ENCODE measurements at regions not wholly inside any gene's neighbourhood (a gene's known extent, or its start where the extent isn't known, plus 50 kb on each side); places are given as distances from the start of the nearest gene placed in this dataset.
"Not testable (repeated sequence)": the region's sequence is repeated elsewhere in the genome, so short reads cannot be mapped to it uniquely, and the experiment has no call there.

- DNase-seq = not testable (repeated sequence)
Observed at GRCh38 chr18:10256276-10256675, 198.2 kb upstream of the APCDD1 start.

GRCh38 chr18:10258836-10259474 lies 195.5 kb upstream of the APCDD1 start:
- no peak for DNase-seq

DNA sequence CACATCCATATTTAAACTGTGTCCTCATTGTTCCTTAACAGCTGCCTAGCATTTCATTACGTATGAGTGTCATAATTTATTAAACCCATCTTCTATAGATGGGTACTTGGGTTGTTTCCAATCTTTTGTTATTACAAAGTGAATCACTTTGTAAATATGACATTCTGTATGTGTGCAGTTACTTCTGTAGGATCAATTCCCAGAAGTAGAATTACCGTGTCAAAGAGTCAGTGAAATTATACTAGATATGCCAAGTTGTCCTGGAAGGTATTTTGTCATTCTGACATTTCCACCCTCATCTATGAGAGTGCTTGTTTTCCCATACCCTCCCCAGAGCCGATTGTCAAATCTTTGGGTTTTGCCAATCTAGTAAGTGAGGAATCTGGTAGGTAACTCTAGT lies 194.5 kb upstream of the APCDD1 start:
- no peak for DNase-seq

DNA sequence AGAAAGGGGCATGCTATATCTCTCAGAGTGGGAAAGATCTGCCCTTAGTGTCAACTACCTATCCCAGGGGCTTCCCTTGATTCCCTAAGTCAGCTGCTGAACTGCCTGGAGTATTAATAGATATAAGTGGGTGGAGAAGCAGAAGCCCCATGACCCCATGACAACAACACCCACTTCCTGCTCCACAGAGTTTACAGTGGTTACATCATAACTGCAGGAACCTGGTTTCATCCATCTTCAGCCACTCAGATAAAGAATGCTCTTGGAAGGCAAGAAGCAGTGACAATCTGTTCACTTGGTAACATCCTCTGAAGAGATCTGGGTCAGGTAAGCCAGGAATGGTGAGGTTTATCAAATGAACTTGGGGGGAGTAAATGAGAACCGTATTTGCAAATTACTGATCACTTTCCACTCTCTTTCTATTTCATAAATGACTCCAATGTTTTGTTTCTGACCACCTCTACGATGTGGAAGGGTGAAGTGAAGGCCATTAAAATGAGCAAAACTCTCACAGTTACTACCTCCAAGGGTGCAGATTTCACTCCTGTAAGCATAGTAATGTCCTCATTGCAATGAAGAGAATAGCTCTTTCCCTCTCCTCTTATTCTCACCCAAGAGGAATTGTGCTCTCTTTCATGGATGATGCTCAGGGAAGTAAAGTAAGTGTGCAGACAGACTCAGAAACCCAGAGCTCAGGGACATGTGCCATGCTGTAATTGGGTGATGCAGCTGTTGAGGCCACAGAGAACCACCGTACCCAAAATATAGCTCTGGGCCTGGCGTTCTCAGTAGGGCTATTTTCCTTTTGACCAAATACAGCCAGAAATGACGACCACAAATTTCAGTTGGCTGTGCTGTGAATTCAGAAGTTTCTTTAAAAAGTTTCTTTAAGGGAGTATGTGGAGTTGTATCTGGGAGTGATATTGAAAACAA lies 192.8 kb upstream of the APCDD1 start:
- DNase-seq = no peak

DNA sequence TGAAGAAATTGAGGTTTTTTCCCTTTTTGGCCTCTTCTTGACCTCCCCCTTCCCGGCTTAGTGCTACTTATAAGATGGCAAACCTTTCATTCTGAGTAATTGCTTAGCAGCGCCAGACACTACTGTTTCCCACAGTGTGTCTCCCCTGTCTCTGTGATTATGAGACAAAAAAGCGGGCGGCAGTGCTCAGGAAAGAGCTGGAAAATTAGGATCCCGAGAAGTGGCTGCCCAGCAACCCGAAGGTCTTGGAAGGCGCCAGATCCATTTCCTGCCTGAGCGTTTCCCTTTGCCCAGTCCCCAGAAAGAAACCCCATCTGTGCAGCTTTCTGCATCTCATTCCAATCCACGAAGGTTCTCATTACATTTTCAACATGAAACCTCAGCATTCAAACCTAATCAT lies 191.9 kb upstream of the APCDD1 start:
- DNase-seq = no peak

- DNase-seq = no peak
Observed at GRCh38 chr18:10264260-10264659, 190.2 kb upstream of the APCDD1 start.

DNA sequence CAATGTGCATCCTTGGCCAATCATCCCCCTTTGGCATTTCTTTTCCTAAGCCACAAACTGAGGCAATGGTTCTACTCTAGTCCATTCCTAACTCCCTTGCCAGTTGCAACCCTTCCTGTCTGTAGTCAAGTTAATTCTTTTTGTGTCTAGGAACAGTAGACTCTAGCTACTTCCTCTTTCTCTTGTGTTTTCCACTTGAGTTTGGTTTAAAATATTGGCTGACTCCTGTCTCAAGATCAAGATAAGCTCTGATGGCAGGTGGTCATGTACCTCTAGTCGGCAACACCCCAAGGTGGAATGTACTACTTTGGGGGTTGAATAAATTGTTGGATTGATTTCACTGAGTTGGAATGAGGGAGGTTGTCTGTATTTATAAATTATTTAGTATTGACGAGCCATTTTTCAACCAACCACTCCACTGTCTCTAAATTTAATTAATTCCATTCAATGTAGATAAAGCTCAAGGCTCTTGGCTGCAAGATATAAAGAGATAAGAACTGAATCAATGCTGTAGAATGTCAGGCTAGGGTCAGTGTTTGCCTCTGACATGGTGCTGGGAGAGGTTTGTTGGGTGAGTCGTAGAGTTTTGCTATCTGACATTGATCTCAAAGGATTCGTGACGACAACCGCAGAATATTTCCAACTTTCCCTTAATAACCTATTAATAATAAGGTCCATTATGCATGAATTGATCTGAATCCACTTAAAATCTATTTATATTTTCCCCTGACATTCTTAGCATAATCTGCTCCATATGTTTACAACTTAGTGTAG lies 188.7 kb upstream of the APCDD1 start:
- no peak for DNase-seq

DNA sequence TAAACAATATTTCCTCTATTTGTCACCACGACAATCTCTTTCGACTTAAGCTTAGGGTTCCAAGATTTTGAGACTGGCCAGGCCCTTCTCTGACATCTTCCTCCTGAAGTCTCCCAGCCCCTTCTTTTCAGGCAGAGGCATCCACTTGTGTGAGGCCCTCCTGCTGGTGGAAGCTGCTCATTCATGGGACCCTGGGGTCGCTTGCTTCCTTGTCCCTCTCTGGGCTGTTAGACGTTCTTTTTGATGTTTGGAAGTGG lies 188.2 kb upstream of the APCDD1 start:
- no peak for DNase-seq

GRCh38 chr18:10269261-10269660 lies 185.2 kb upstream of the APCDD1 start:
- DNase-seq = no peak

DNA sequence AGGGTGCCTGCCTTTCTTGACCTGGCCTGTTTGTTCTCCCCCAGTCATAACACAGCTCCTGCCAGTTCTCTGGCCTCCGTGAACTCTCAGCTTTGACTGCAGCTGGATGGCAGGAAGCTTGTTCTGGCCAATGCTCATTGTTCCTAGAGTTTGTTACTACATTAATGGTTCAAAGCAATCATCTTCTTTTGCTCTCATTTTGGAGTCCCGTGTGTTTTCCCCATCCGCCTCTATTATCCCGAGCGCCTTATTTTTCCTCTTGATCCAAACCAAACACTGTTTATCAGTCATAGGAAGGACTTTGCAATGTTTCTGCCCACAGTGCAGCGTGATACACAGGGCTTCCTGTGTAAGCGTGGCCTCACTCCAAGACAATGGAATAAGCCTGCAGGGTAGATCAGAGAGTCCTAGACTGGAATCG lies 184.3 kb upstream of the APCDD1 start:
- DNase-seq = no peak

DNA sequence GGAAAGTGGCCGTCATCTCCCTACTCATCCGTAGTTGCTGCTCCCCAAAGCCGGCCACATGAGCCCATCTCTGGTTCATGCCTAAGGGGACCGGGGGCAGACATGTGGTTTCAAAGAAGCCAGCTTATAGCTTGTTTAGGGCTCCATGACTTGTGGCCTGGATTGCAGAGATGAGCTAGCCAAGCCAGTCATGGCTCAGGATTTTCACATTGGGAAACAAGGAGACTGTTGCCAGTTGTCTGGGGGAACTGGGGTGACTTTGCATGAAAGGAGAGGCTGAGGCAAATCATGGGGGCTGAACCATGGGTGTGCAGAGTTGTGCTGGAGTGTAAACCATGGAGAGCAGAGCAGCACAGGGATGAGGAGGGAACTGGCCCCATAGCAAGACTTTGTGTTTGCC lies 183.0 kb upstream of the APCDD1 start:
- DNase-seq = no peak

DNA sequence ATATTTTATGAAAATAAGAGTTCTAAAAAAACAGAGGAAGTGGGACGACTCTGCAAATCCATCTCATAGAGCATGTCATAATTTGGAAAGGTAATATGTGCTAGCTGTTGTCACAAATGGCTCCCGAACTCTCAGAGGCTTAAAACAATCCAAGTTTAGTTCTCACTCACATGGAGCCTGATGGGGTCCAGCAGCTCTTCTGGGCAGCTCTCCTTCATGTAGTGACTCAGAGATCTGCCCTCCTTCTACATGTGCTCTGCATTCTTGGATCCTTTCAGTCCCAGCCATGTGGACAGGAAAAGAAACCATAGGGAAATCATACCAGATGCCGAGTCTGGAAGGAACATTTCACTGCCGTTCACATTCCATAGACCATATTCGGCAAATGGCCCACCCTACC lies 180.1 kb upstream of the APCDD1 start:
- DNase-seq = peak; percentile 22

DNA sequence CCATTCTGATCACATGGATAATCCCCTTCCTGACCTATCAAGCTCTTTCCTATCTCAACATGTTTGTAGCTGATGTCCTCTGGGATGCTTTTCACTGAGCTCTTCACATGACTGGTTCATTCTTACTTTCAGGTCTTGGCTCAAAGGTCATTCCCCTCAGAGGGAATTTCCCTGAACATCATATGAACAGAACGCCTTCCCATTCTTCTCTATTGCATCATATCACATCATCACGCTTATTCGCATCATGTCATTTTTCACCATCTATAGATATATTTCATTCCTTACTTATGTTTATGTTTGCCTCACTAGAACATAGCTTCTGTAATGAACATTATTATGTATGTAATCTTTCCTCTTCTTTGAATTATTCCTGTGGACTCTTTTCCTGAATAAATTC lies 178.9 kb upstream of the APCDD1 start:
- no peak for DNase-seq

DNA sequence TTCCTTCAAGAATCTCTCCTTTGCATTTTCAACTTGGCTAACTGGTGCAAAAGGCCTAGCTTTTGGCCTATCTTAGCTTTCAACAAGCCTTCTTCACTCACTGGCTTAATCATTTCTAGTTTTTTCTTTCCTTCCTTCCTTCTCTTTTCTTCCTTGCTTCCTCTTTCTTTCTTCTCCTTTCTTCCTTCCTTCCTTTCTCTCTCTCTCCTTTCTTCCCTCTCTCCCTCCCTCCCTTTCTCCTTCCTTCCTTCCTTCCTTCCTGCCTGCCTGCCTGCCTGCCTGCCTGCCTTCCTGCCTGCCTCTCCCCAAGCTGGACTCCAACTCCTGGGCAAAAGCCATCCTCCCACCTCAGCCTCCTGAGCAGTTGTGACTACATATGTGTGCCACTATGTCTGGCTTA lies 176.2 kb upstream of the APCDD1 start:
- DNase-seq = no peak

GRCh38 chr18:10279471-10279870 lies 175.0 kb upstream of the APCDD1 start:
- no peak for DNase-seq

DNA sequence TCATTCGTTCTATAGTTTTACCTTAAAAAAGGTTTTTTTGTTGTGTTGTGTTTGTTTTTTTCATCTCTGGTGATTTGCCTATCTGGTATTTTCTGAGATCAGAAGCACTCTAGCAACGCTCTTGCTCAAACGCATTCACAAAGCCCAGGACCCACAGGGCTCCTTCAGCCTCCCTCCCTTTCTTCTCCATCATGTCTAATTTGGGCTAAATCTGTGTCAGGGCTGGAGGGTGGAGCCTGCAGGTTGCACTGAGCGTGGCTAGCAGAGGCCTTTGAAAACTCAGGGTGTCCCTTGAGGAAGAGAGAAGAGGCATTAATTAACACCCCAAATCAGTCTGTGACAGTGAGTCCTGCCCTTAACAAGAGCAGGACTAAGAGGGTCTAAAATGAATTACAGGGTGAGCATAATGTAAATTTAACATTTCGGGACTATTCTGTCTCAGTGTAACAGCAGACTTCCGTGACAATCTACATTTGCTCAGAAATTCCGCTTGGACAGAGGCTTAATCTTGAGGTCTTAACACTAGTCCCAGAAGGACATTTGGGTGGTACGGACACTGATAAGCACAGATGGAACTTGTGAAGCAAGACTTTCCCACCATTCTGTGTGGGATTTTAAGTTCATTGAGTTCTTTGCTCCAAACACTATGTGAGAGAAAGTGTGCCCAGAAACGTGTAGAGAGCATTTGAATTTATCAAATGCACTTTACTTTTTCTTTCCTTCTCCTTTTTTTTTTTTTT lies 174.4 kb upstream of the APCDD1 start:
- no peak for DNase-seq

- no peak for DNase-seq
Observed at GRCh38 chr18:10284540-10285282, 169.7 kb upstream of the APCDD1 start.

DNA sequence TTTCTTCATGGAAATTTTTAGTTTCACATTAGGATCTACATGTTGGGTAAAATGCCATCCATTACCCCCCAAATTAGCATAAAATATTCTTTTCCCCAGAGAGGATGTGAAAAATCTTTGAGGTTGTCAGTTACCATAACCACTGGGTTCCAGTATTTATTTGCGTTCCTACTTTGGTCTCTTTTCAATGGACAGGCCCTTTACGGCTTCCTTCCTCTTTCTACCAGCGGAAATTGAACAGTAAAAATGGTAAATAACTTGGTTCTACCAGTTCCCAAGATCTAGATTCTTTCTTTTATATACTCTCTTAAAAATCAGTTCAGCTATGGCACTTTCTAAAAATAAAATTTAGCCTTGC lies 169.2 kb upstream of the APCDD1 start:
- no peak for DNase-seq

DNA sequence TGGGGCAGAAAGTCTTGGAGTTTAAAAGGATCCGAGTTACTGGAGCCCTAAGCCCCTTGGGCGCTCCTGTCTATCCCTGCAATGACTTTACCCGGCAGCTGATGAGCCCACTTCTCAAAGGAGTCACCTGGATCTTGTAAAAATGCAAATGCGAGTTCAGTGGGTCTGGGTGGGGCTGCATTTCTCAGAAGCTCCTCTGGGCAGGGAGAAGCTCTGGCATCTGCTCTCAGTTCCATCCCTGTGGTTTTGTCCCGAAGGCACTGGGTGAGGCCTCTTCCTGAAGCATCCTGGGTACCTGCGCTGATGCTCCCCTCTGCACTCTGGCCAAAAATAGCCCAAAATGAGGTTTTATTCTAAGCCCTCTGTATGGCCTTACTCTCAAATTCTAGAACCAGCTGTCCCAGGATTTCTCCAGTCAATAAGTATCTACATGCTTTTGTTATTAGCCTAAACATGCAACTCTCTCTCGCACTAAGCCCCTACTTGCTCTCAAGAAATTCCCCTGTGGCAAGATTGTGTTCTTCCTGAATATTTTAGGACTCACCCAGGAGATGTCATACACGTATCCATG lies 167.8 kb upstream of the APCDD1 start:
- no peak for DNase-seq

DNA sequence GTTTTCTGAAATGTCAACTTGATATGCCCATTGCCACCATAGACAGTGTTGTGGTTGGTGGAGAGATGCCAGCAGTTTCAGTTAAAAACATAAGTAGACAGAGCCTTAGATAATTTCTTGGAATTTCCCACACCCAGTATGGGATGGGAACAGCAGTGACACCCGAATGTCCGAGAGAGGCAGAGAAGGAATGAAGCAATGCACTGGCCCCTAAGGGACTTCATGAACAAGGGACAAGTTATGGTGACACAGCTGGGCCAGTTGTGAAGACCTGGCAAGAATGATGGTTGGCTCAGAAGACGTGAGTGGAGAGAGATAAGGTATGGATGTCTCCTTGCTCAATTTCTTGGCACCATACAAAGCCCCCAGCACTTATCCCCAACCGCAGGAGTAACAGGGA lies 165.2 kb upstream of the APCDD1 start:
- DNase-seq = no peak

DNA sequence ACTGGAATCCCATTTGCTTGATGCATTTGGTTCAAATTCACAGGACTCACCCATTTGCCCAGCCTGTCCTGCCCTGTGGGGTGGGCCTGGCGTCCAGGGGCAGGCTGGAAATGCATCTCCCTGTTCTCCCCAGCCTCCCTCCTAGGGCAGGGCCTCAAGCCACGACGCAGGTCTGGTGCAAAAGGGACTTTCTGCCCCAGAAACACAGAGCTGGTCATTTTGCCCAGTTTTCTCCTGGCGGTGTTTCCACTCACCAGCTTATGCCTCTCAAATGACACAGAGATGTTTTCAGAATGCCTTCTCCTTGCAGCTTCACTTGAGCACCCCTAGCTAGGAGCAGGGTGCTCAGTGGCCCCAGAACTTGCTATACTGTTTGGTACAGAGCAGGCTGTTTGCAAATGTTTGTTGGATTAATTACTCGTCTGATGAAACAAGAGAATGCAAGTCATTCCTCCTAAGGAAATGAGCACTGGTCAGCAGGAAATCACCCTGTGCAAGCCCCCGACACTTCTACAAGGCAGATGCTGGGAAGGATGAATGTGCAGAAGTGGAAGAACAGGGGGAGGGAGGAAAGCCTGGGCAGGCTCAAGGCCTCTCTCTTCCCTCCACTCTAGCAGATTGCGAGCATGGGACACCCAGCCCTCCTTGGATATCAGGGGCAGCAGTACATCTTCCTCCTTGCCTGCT lies 164.3 kb upstream of the APCDD1 start:
- DNase-seq = no peak

Data from amniotic stem cell (primary cell).